ENCODE measurements at regions not wholly inside any gene's neighbourhood (a gene's known extent, or its start where the extent isn't known, plus 50 kb on each side); places are given as distances from the start of the nearest gene placed in this dataset.

DNA sequence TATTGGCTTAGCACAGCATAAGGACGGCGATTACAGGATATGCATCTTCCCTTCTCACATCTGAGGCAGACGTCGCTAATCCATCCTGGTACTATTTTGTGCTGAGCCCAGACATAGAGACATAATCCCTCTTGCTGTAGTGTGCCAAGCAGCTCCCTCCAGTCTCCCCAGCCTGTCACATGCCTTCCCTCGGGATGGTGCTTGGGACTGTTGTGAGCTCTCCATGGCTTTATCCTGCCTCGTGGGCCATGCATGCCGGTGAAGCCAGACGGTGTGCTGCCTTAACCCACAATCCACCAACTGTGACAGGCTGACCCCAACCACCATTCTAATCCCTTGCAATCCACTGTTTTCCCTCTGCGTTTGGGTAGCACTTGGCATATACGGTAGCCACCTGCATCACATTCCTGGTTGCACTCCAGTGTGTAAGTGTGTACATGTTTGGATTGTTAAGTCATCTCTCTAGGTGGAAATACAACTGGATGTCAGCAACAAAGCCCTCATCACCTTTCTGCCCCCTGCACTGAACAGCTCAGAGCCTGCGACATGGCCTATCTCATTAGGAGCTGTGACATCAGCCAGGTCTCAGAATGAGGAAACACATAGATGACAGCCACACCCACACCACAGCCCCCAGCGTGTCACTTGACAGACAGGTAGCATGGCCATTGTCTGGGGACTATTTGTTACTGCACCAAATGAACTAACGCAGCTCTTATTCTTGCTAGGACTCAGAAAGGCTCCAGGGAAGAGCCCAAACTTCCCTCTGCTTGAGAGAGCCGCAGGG, 374.8 kb upstream of the CDH4 start:
- no peak overlapping the region for H3K27ac ChIP-seq
- peaks cover 68% of the 10 kb centered on the region for H3K27me3 ChIP-seq (ENCODE audit: insufficient read depth, low read depth, severe bottlenecking)
- no peak overlapping the region for H3K4me3 ChIP-seq (ENCODE audit: low read depth, low read length)
- no peaks in the 10 kb centered on the region for H3K36me3 ChIP-seq
- TF ChIP-seq, protein P1, sequence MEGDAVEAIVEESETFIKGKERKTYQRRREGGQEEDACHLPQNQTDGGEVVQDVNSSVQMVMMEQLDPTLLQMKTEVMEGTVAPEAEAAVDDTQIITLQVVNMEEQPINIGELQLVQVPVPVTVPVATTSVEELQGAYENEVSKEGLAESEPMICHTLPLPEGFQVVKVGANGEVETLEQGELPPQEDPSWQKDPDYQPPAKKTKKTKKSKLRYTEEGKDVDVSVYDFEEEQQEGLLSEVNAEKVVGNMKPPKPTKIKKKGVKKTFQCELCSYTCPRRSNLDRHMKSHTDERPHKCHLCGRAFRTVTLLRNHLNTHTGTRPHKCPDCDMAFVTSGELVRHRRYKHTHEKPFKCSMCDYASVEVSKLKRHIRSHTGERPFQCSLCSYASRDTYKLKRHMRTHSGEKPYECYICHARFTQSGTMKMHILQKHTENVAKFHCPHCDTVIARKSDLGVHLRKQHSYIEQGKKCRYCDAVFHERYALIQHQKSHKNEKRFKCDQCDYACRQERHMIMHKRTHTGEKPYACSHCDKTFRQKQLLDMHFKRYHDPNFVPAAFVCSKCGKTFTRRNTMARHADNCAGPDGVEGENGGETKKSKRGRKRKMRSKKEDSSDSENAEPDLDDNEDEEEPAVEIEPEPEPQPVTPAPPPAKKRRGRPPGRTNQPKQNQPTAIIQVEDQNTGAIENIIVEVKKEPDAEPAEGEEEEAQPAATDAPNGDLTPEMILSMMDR (IDR thresholded peaks at IDR 0.05; ENCODE audit: low read depth, low read length), result no peak
- DNase-seq, result peak; percentile 16
- H3K9me3 ChIP-seq (ENCODE audit: severe bottlenecking), result no peaks in the 10 kb centered on the region

DNA sequence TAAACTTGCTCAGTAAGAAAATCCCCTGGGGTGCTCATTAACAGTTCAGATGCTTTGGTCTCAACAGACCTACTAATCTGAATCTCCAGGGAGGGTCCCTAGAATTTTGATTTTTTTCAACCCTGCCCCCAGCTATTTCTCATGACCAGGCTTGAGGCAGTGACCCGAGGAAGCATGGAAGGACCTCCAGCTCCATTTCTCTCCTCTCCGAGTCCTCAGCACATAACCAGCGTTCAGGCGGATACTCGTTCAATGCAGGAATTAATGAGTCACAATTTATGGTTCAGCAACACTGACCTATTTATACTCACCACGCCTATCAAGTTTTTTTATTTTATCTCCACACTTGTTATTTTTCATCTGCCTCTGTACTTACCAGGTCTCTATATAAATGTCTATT, 369.2 kb upstream of the CDH4 start:
- no peaks in the 10 kb centered on the region for H3K36me3 ChIP-seq
- peaks cover 74% of the 10 kb centered on the region for H3K27me3 ChIP-seq (ENCODE audit: insufficient read depth, low read depth, severe bottlenecking)
- no peak overlapping the region for H3K27ac ChIP-seq
- TF ChIP-seq, protein P1 (IDR thresholded peaks at IDR 0.05; ENCODE audit: low read depth, low read length), result no peak
- DNase-seq, result no peak
- no peak overlapping the region for H3K4me3 ChIP-seq (ENCODE audit: low read depth, low read length)
- no peaks in the 10 kb centered on the region for H3K9me3 ChIP-seq (ENCODE audit: severe bottlenecking)

DNA sequence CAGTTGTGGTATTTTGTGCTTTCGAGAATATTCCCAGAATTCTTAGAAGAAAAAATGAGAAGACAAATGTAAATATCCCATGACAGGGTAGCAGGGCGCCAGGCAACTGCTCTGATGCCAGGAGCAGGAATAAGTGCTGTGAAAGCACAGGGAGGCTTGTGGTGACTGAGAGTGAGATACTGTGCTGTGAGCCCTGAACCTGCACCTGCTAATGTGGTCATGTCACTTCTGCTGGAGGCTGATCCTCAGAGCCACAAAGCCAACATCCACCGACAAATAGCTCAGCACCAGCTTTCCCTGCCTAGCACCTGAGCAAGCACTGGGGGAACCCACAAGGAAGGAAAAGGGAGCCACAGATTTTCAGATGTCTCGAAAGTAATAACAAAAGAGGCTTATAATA, 368.6 kb upstream of the CDH4 start:
- H3K9me3 ChIP-seq (ENCODE audit: severe bottlenecking), result no peaks in the 10 kb centered on the region
- no peak overlapping the region for H3K27ac ChIP-seq
- H3K4me3 ChIP-seq (ENCODE audit: low read depth, low read length), result no peak overlapping the region
- no peaks in the 10 kb centered on the region for H3K36me3 ChIP-seq
- TF ChIP-seq, protein P1 (IDR thresholded peaks at IDR 0.05; ENCODE audit: low read depth, low read length), result no peak
- DNase-seq, result no peak
- peaks cover 75% of the 10 kb centered on the region for H3K27me3 ChIP-seq (ENCODE audit: insufficient read depth, low read depth, severe bottlenecking)

- Histone ChIP-seq H3K27me3 (ENCODE audit: insufficient read depth, low read depth, severe bottlenecking) (peaks cover 75% of the 10 kb centered on the region), H3K4me3 (ENCODE audit: low read depth, low read length) (no peak overlapping the region), H3K9me3 (ENCODE audit: severe bottlenecking) (no peaks in the 10 kb centered on the region), H3K27ac (no peak overlapping the region), H3K36me3 (no peaks in the 10 kb centered on the region)
- TF ChIP-seq, protein P1 (IDR thresholded peaks at IDR 0.05; ENCODE audit: low read depth, low read length), result no peak
- DNase-seq, result no peak
These were observed 367.8 kb upstream of the CDH4 start for GRCh38 chr20:60884277-60884676.

- H3K27ac ChIP-seq, result no peak overlapping the region
- TF ChIP-seq, protein P1 (IDR thresholded peaks at IDR 0.05; ENCODE audit: low read depth, low read length), result no peak
- no peaks in the 10 kb centered on the region for H3K36me3 ChIP-seq
- DNase-seq, result no peak
- H3K4me3 ChIP-seq (ENCODE audit: low read depth, low read length), result no peak overlapping the region
- H3K27me3 ChIP-seq (ENCODE audit: insufficient read depth, low read depth, severe bottlenecking), result peaks cover 63% of the 10 kb centered on the region
- H3K9me3 ChIP-seq (ENCODE audit: severe bottlenecking), result no peaks in the 10 kb centered on the region
These were observed 363.3 kb upstream of the CDH4 start for GRCh38 chr20:60888771-60889170.

Data from WERI-Rb-1 (cell line).